ES-I3 (cell line): ENCODE measurements at regions not wholly inside any gene's neighbourhood (a gene's known extent, or its start where the extent isn't known, plus 50 kb on each side); places are given as distances from the start of the nearest gene placed in this dataset.

Experiments
- H3K36me3 ChIP-seq: 2 replicates; pipeline ENCODE4 v1.6.1; 2013; ENCODE audit warnings: mild to moderate bottlenecking, low read length, control low read depth, moderate library complexity; ENCODE audit not compliant: insufficient read depth
- H3K4me1 ChIP-seq: 2 replicates; pipeline ENCODE4 v1.6.1; 2013; ENCODE audit warnings: mild to moderate bottlenecking, control low read depth, low read length; ENCODE audit not compliant: insufficient read depth
- H3K9ac ChIP-seq: 2 replicates; pipeline ENCODE4 v1.6.1; 2013; ENCODE audit warnings: low read depth, mild to moderate bottlenecking, low read length, moderate library complexity
- H3K9me3 ChIP-seq: 2 replicates; pipeline ENCODE4 v1.6.1; 2013; ENCODE audit warnings: mild to moderate bottlenecking, low read length, moderate library complexity; ENCODE audit not compliant: control insufficient read depth, insufficient read depth

DNA sequence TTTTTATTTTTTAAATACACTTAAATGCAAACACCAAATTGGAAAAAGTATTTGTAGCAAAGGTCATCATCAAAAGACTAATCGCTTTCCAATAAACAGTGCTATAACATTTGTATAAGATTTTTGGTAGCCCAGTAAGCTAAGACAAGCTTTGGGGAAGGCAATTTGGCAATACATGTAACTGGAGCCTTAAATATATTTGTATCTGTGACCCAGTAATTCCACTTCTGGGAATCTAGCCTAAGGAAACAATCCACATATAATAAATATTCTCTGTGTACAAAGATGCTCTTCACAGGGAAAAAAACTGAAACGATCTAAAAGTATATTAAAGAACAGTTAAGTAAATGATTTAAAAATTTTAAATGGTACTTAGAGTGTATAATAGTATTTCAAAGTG, 65.5 kb upstream of the TJP1 start:
- Histone ChIP-seq H3K36me3 (no peaks in the 10 kb centered on the region), H3K9me3 (no peaks in the 10 kb centered on the region), H3K4me1 (peaks cover 29% of the 10 kb centered on the region), H3K9ac (no peak overlapping the region)

DNA sequence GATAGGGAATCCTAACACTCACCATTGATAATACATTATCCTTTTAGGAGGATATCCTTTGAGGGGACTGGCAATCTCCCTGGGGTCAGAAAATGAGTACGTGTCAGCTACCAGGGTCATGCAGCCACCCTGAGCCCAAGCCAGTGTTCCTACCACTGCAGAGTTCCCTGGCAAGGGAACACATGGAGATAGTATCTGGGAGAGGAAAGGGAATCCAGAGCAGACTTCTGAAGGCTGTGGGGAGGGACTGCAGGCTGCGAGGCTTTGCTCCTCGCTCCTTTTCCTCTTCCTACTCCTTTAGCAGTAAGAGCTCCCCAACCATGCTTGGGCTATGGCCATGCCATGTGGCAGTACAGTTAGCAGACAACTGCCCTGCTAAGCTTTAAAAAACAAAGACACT, 62.9 kb upstream of the TJP1 start:
- no peak overlapping the region for H3K9ac ChIP-seq
- no peaks in the 10 kb centered on the region for H3K36me3 ChIP-seq
- peaks cover 25% of the 10 kb centered on the region for H3K4me1 ChIP-seq
- H3K9me3 ChIP-seq = no peaks in the 10 kb centered on the region

DNA sequence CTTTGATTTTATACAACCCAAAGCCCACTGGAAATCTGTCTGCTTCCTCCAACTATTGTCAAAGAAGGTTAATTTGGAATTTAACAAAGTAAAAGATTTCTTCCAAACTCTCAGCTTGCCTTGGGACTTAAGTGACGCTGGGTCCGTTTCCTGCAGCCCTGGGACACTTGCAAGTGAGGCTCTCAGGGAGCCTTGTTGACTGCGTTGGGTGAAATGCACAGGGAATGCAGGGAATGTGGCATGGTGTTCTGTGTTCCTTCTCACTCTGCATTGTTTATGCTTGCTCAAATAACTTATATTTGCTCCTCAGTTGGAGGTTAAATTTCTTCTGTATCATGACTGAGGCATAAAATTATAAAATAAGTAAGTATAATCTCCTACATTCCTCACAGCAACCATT, 60.9 kb upstream of the TJP1 start:
- H3K9ac ChIP-seq = no peak overlapping the region
- no peaks in the 10 kb centered on the region for H3K9me3 ChIP-seq
- H3K4me1 ChIP-seq = peaks cover 10% of the 10 kb centered on the region
- no peaks in the 10 kb centered on the region for H3K36me3 ChIP-seq

DNA sequence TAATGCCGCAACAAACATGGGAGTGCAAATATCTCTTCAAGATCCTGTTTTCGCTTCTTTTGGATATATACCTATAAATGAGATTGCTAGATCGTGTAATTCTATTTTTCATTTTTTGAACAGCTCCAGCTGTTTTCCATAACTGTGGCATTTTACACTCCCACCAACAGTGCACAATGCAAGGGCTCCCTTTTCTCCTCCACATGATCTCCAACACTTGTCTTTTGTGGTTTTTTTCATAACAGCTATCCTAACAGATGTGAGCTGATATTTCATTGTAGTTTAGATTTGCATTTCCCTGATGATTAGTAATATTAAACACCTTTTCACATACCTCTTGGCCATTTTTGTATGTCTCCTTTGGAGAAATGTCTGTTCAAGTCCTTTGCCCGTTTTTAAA, 58.6 kb upstream of the TJP1 start:
- Histone ChIP-seq H3K4me1 (peaks cover 10% of the 10 kb centered on the region), H3K9ac (no peak overlapping the region), H3K36me3 (no peaks in the 10 kb centered on the region), H3K9me3 (no peaks in the 10 kb centered on the region)

DNA sequence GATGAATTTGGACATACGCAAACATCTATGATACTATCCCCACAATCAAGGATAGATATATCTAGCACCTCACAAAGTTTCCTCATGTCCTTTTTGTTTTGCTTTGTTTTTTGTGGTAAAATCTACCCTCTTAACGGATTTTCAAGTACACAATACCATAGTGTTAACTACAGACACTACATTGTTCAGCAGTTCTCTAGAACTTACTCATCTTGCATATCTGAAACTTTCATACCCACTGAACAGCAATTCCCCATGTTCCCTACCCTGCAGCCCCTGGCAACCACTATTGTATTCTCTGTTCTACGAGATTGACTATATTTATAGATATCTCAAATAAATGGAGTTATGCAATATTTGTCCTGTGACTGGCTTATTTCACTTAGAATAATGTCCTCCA, 58.1 kb upstream of the TJP1 start:
- H3K4me1 ChIP-seq = peaks cover 10% of the 10 kb centered on the region
- H3K9ac ChIP-seq = no peak overlapping the region
- no peaks in the 10 kb centered on the region for H3K9me3 ChIP-seq
- no peaks in the 10 kb centered on the region for H3K36me3 ChIP-seq

DNA sequence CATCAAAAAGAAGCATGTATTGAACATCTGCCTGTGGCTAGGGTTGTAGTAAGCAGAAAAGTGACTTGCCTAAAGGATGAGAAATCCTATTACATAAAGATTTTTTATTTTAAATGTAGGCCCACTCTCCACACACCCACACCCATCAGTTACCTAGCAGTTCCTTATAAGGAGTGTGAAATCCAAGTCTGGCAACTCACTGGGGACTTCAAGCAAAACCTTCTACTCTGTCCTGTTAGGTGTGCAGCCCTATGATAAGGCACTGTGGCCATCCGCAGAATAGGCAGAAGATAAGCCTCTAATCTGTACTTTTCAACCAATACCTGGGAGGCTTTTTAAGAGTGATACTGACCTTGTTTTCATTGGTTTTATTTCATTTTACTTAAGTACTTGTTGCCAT, 52.7 kb upstream of the TJP1 start:
- no peaks in the 10 kb centered on the region for H3K9me3 ChIP-seq
- H3K4me1 ChIP-seq = 0 out of 2 replicates have a peak, but pooled peaks cover 4% of the 10 kb centered on the region
- no peak overlapping the region for H3K9ac ChIP-seq
- H3K36me3 ChIP-seq = no peaks in the 10 kb centered on the region

DNA sequence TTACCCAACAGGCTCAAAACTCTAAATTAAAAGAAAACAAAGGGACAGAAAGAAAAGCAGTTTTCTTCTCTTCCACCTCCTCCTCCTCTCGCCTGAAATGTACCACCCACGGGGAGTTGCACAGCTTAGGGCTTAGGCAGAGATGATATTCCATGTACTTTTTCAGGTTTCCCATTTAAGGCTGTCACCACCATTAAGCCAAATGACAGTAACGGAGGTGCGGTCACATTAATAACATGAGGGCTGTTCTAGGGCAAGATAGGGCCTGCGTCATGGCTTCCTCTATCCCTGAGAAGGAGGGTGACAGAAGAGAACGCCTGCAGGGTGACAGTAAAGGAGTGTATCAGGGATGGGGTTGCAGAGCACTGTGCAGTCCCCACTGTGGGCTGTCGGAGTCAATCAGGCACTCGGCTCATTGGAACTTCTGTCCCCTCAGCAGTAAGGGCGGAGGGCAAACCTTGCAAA, 51.7 kb upstream of the TJP1 start:
- Histone ChIP-seq H3K9ac (no peak overlapping the region), H3K4me1 (0 out of 2 replicates have a peak, but pooled peaks cover 4% of the 10 kb centered on the region), H3K36me3 (no peaks in the 10 kb centered on the region), H3K9me3 (no peaks in the 10 kb centered on the region)

DNA sequence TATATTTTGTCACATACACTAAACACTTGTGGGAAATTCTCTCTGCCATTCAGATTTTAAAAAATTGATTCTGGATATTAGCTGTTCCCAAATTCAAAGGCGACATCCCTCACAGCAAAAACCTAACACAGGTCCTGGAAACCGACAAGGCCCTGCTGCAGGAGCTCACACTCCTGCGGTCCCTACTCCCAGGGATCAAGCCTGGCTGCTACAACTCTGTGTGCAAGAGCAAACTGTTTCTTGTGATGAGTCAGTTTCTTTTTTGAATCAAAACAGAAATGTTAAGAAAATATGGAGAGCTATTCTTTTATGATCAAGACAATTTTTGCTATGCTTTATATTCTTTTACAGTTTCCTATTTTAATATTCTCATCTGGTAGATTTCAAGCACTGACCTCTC, 51.0 kb upstream of the TJP1 start:
- Histone ChIP-seq H3K36me3 (no peaks in the 10 kb centered on the region), H3K9me3 (no peaks in the 10 kb centered on the region), H3K9ac (no peak overlapping the region), H3K4me1 (0 out of 2 replicates have a peak, but pooled peaks cover 4% of the 10 kb centered on the region)

DNA sequence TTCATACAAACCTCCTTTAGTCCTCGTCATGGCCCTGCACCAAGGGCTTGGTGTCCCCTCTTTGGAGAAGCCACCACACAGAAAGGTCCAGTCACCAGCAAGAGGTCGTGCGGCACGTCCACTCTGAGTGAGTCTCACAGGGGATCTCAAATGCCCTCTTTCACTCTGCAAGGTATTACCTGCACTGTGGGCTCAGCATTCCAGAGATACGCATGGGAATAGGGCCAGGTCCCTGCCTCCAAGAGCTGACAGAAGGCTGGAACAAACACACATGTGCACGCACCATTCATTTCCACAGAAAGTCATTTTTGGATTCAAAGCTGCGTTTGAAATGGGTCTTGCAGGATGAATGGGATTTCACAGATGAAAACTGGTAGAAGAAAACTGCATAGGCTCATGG, 50.4 kb upstream of the TJP1 start:
- Histone ChIP-seq H3K36me3 (no peaks in the 10 kb centered on the region), H3K4me1 (0 out of 2 replicates have a peak, but pooled peaks cover 4% of the 10 kb centered on the region), H3K9me3 (no peaks in the 10 kb centered on the region), H3K9ac (no peak overlapping the region)
